Germinal center (tissue), 1 donor: ENCODE measurements at regions not wholly inside any gene's neighbourhood (a gene's known extent, or its start where the extent isn't known, plus 50 kb on each side); places are given as distances from the start of the nearest gene placed in this dataset.

Experiments used
- DNase-seq: peaks from one replicate; pipeline ENCODE4 v3.0.0; 2012; ENCODE audit warnings: mixed read lengths, low spot score

- DNase-seq, result no peak
Observed at GRCh38 chr7:35501681-35502080, 193.3 kb downstream of the HERPUD2 start.

GRCh38 chr7:35499226-35499625 lies 195.7 kb downstream of the HERPUD2 start:
- DNase-seq, result no peak

- DNase-seq, result no peak
Observed at GRCh38 chr7:35498416-35498815, 196.5 kb downstream of the HERPUD2 start.

GRCh38 chr7:35495844-35496243 lies 199.1 kb downstream of the HERPUD2 start:
- DNase-seq, result no peak

GRCh38 chr7:35495377-35495776 lies 199.6 kb downstream of the HERPUD2 start:
- DNase-seq, result no peak

- DNase-seq, result no peak
Observed at GRCh38 chr7:35494407-35494806, 200.5 kb downstream of the HERPUD2 start.

GRCh38 chr7:35492451-35493175 lies 202.3 kb downstream of the HERPUD2 start:
- DNase-seq, result no peak

GRCh38 chr7:35491233-35491632 lies 203.7 kb downstream of the HERPUD2 start:
- DNase-seq, result no peak

GRCh38 chr7:35487841-35488240 lies 207.1 kb downstream of the HERPUD2 start:
- no peak for DNase-seq

GRCh38 chr7:35487402-35487801 lies 207.5 kb downstream of the HERPUD2 start:
- DNase-seq, result no peak

- DNase-seq, result no peak
Observed at GRCh38 chr7:35485436-35485835, 209.5 kb downstream of the HERPUD2 start.

- DNase-seq, result no peak
Observed at GRCh38 chr7:35483568-35483967, 211.4 kb downstream of the HERPUD2 start.

GRCh38 chr7:35482231-35482630 lies 212.7 kb downstream of the HERPUD2 start:
- DNase-seq, result no peak

- DNase-seq, result no peak
Observed at GRCh38 chr7:35480806-35481205, 214.1 kb downstream of the HERPUD2 start.

GRCh38 chr7:35477609-35478008 lies 217.3 kb downstream of the HERPUD2 start:
- DNase-seq, result no peak

GRCh38 chr7:35474100-35474499 lies 220.2 kb upstream of the TBX20 start:
- no peak for DNase-seq

- no peak for DNase-seq
Observed at GRCh38 chr7:35468606-35469005, 214.7 kb upstream of the TBX20 start.

- no peak for DNase-seq
Observed at GRCh38 chr7:35467456-35467978, 213.6 kb upstream of the TBX20 start.

- DNase-seq, result no peak
Observed at GRCh38 chr7:35465791-35466336, 212.0 kb upstream of the TBX20 start.

GRCh38 chr7:35463751-35464150 lies 209.9 kb upstream of the TBX20 start:
- DNase-seq, result no peak

GRCh38 chr7:35463176-35463700 lies 209.3 kb upstream of the TBX20 start:
- no peak for DNase-seq

GRCh38 chr7:35454575-35455385 lies 200.9 kb upstream of the TBX20 start:
- DNase-seq, result no peak
